ENCODE measurements at regions not wholly inside any gene's neighbourhood (a gene's known extent, or its start where the extent isn't known, plus 50 kb on each side); places are given as distances from the start of the nearest gene placed in this dataset.

DNA sequence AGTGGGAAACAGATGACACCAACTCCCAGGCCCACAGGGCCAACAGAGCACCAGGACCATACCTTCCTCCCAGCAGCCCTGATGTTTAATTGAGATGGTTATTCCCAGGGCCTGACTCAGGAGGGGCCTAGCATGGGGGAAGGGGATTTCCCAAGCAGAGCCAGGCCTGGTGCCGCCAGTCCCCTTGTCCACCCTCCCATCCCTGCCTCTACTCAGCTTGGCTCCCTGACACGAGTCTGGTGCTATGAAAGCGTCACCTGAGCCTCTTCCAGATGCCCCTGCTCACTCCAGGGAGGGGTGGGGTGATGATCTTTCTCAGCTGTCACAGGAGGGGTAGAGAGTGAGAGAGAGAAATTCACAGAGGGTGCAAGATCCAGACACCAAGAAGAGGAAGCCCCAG, 72.7 kb downstream of the EFNB1 start:
- TF ChIP-seq, protein P1, sequence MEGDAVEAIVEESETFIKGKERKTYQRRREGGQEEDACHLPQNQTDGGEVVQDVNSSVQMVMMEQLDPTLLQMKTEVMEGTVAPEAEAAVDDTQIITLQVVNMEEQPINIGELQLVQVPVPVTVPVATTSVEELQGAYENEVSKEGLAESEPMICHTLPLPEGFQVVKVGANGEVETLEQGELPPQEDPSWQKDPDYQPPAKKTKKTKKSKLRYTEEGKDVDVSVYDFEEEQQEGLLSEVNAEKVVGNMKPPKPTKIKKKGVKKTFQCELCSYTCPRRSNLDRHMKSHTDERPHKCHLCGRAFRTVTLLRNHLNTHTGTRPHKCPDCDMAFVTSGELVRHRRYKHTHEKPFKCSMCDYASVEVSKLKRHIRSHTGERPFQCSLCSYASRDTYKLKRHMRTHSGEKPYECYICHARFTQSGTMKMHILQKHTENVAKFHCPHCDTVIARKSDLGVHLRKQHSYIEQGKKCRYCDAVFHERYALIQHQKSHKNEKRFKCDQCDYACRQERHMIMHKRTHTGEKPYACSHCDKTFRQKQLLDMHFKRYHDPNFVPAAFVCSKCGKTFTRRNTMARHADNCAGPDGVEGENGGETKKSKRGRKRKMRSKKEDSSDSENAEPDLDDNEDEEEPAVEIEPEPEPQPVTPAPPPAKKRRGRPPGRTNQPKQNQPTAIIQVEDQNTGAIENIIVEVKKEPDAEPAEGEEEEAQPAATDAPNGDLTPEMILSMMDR (IDR thresholded peaks at IDR 0.05; ENCODE audit: low read depth, low read length, poor library complexity, severe bottlenecking): no peak
- no peak for TF ChIP-seq EZH2phosphoT487 (IDR thresholded peaks at IDR 0.05; ENCODE audit: borderline replicate concordance, low read length)

Data from DOHH2 (cell line).